KMS-11 (cell line): ENCODE measurements at regions not wholly inside any gene's neighbourhood (a gene's known extent, or its start where the extent isn't known, plus 50 kb on each side); places are given as distances from the start of the nearest gene placed in this dataset.
"Not testable (repeated sequence)": the region's sequence is repeated elsewhere in the genome, so short reads cannot be mapped to it uniquely, and the experiment has no call there.

ENCODE experiments used
- H2AFZ ChIP-seq: fragments of 200-600 bp; sonication (generic); 2 replicates; pipeline ENCODE4 v1.6.1; 2016; ENCODE audit warnings: antibody characterized with exemption, mixed run types, low read depth
- H3K27ac ChIP-seq: fragments of 200-600 bp; sonication (generic); 2 replicates; pipeline ENCODE4 v1.6.1; 2016; ENCODE audit warnings: mild to moderate bottlenecking, mixed run types
- H3K27me3 ChIP-seq: fragments of 200-600 bp; sonication (generic); 2 replicates; pipeline ENCODE4 v1.6.1; 2017; ENCODE audit warnings: mild to moderate bottlenecking, low read depth, mixed run types, moderate library complexity; ENCODE audit not compliant: insufficient read depth
- H3K36me3 ChIP-seq: fragments of 200-600 bp; sonication (generic); 2 replicates; pipeline ENCODE4 v1.6.1; 2017; ENCODE audit warnings: mild to moderate bottlenecking, mixed run types; ENCODE audit not compliant: insufficient read depth
- H3K4me1 ChIP-seq: fragments of 200-600 bp; sonication (generic); 2 replicates; pipeline ENCODE4 v1.6.1; 2016; ENCODE audit warnings: mild to moderate bottlenecking, low read depth, mixed run types; ENCODE audit not compliant: poor library complexity, severe bottlenecking
- H3K4me2 ChIP-seq: fragments of 200-600 bp; sonication (generic); 2 replicates; pipeline ENCODE4 v1.7.0; 2016; ENCODE audit warnings: mild to moderate bottlenecking, mixed run types
- H3K4me3 ChIP-seq: fragments of 200-600 bp; sonication (generic); IDR thresholded peaks from 2 replicates; pipeline ENCODE4 v1.6.1; 2017; ENCODE audit warnings: low read depth, low read length, mixed read lengths; ENCODE audit not compliant: insufficient read depth
- H3K79me2 ChIP-seq: fragments of 200-600 bp; sonication (generic); 2 replicates; pipeline ENCODE4 v1.6.1; 2016; ENCODE audit warnings: low read depth, mixed run types; ENCODE audit not compliant: insufficient read depth
- H3K9ac ChIP-seq: fragments of 200-600 bp; sonication (generic); 2 replicates; pipeline ENCODE4 v1.6.1; 2016; ENCODE audit warnings: mild to moderate bottlenecking, mixed run types
- H4K20me1 ChIP-seq: fragments of 200-600 bp; sonication (generic); 2 replicates; pipeline ENCODE4 v1.6.1; 2016; ENCODE audit warnings: mild to moderate bottlenecking, mixed run types; ENCODE audit not compliant: insufficient read depth
- TF ChIP-seq, protein P1 (sequence below): fragments of 200-600 bp; sonication (generic); conservative IDR thresholded peaks from 2 replicates; pipeline ENCODE4 v1.6.1; 2017; ENCODE audit warnings: low read depth, mild to moderate bottlenecking, antibody characterized with exemption, low read length, moderate library complexity, mixed read lengths

DNA sequence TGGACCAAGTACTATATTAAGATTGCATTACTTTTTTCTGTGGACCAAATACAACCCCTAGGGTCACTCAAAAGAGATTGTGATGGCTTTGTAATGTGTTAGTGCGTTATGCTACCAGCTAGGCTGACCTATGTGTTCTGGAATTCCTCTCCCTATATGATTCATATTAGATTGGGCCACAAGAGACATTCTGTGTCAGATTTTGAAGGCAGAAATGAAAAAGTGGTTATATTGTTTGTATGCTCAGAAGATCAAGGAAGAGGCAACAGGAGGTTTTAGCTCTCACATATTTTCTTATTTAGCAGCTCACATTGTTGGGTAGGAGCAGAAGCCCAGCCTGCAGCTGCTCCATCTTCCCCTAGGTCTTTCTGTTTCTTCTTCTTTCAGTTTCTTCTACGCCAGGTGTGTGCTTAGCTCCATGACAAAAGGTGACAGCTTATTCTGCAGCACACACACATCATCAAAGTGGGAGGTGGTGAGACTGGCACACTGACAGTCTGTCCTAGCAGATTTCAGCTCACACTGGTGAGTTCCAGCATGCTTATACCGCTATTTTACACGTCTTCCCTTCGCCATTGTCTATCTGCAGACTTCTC, 156.8 kb upstream of the UBE2E3 start:
- TF ChIP-seq, protein P1, sequence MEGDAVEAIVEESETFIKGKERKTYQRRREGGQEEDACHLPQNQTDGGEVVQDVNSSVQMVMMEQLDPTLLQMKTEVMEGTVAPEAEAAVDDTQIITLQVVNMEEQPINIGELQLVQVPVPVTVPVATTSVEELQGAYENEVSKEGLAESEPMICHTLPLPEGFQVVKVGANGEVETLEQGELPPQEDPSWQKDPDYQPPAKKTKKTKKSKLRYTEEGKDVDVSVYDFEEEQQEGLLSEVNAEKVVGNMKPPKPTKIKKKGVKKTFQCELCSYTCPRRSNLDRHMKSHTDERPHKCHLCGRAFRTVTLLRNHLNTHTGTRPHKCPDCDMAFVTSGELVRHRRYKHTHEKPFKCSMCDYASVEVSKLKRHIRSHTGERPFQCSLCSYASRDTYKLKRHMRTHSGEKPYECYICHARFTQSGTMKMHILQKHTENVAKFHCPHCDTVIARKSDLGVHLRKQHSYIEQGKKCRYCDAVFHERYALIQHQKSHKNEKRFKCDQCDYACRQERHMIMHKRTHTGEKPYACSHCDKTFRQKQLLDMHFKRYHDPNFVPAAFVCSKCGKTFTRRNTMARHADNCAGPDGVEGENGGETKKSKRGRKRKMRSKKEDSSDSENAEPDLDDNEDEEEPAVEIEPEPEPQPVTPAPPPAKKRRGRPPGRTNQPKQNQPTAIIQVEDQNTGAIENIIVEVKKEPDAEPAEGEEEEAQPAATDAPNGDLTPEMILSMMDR: no peak
- no peak overlapping the region for H3K4me2 ChIP-seq
- no peaks in the 10 kb centered on the region for H4K20me1 ChIP-seq
- H3K9ac ChIP-seq: no peak overlapping the region
- no peaks in the 10 kb centered on the region for H3K36me3 ChIP-seq
- H3K27ac ChIP-seq: no peak overlapping the region
- no peaks in the 10 kb centered on the region for H3K4me1 ChIP-seq
- no peak overlapping the region for H3K4me3 ChIP-seq
- H3K27me3 ChIP-seq: no peaks in the 10 kb centered on the region
- H3K79me2 ChIP-seq: no peaks in the 10 kb centered on the region
- H2AFZ ChIP-seq: no peak overlapping the region

DNA sequence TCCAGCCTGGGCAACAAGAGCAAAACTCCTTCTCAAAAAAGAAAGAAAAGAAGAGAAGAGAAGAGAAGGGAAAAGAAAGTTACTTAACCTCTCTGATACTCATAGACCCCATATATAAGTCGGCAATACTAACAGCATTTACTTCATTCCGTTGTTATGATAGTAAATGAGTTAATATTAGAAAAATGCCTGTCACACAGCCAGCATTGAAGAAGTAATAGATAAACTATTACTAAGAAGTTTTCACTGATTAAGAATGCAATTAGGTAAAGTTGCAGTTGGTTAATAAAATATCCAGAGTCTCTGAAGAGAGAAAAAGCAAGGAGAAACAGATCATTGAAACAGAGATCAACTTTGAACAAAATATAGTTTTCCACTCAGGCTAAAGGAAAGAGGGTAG, 161.3 kb upstream of the UBE2E3 start:
- Histone ChIP-seq H3K27me3 (no peaks in the 10 kb centered on the region), H3K79me2 (no peaks in the 10 kb centered on the region), H3K4me3 (no peak overlapping the region), H3K27ac (no peak overlapping the region), H2AFZ (no peak overlapping the region), H3K4me2 (no peak overlapping the region), H3K4me1 (no peaks in the 10 kb centered on the region), H3K36me3 (no peaks in the 10 kb centered on the region), H4K20me1 (no peaks in the 10 kb centered on the region), H3K9ac (no peak overlapping the region)
- TF ChIP-seq, protein P1: no peak

DNA sequence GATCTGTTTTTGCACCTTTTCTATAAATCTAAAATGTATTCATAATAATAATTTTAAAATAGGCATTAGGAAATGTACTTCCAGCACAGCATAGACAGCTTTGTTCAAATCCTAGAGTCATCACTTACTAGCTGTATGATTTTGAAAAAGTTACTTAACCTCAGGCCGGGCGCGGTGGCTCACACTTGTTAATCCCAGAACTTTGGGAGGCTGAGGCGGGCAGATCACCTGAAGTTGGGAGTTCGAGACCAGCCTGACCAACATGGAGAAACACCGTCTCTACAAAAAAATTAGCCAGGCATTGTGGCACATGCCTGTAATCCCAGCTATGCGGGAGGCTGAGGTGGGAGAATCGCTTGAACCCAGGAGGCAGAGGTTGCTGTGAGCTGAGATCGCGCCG, 161.7 kb upstream of the UBE2E3 start:
- H3K4me2 ChIP-seq, H3K27ac ChIP-seq, H3K4me1 ChIP-seq, H3K79me2 ChIP-seq, H3K27me3 ChIP-seq, H4K20me1 ChIP-seq, H2AFZ ChIP-seq, H3K36me3 ChIP-seq, H3K9ac ChIP-seq, H3K4me3 ChIP-seq: not testable (repeated sequence)

DNA sequence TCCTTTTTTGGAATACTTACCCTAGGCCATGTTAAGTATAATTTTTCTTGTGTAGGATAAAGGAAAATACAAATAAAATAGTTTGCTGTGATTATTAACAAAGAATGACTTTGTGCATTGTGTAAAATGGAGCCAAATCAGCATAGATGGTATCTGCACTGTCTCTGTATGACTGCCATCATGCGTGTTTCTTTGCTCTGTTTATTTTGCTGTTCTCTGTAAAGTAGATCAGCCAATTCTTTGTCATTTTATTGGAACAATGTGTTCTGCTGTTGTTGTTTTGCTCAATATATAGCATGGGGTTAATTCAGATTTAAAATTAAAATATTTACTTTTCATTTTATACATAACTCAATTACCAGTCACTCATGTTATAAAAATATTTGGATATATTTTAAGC, 181.3 kb upstream of the UBE2E3 start:
- Histone ChIP-seq H3K79me2 (no peaks in the 10 kb centered on the region), H3K4me1 (no peaks in the 10 kb centered on the region), H3K27me3 (no peaks in the 10 kb centered on the region), H3K27ac (no peak overlapping the region), H3K9ac (no peak overlapping the region), H3K36me3 (no peaks in the 10 kb centered on the region), H3K4me3 (no peak overlapping the region), H2AFZ (no peak overlapping the region), H3K4me2 (no peak overlapping the region), H4K20me1 (no peaks in the 10 kb centered on the region)
- TF ChIP-seq, protein P1: no peak

DNA sequence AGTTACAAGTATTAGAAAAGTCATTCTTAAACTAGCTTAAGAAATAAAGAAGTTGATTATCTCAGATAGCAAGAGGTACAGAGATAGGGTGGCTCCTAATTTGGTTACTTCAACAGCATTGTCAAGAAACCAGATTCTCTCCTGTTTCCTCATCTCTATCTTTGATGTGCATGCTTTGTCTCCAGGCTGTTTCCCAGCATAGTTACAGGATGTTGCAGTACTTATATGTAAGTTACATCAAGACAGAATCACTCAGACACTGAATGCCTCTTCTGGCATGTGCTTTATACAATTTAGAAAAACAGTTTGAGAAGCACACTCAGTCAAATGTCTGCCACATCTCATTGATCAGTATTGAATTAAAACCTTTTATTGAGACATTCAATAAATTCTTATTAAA, 189.5 kb upstream of the UBE2E3 start:
- TF ChIP-seq, protein P1: no peak

More for the DNA sequence above, 189.5 kb upstream of the UBE2E3 start:
- Histone ChIP-seq H3K36me3 (no peaks in the 10 kb centered on the region), H3K27ac (no peak overlapping the region), H3K4me3 (no peak overlapping the region), H2AFZ (no peak overlapping the region), H4K20me1 (no peaks in the 10 kb centered on the region), H3K4me2 (no peak overlapping the region), H3K9ac (no peak overlapping the region), H3K27me3 (no peaks in the 10 kb centered on the region), H3K79me2 (no peaks in the 10 kb centered on the region), H3K4me1 (no peaks in the 10 kb centered on the region)
